ENCODE measurements at regions not wholly inside any gene's neighbourhood (a gene's known extent, or its start where the extent isn't known, plus 50 kb on each side); places are given as distances from the start of the nearest gene placed in this dataset.

- no peak for DNase-seq
- Histone ChIP-seq H2AK5ac (ENCODE audit: insufficient read length, low read length) (no peak overlapping the region), H4K8ac (replicated peaks; ENCODE audit: insufficient read length, low read depth, low read length) (no peak overlapping the region), H4K91ac (ENCODE audit: insufficient read length, low read depth, low read length) (no peak overlapping the region), H3K23ac (ENCODE audit: insufficient read length, low read depth, low read length) (no peak overlapping the region), H2BK20ac (ENCODE audit: low read depth, low read length, poor library complexity, severe bottlenecking) (no peak overlapping the region), H3T11ph (ENCODE audit: low read length) (no peak overlapping the region), H2BK15ac (ENCODE audit: low read depth, low read length) (no peak overlapping the region), H4K5ac (ENCODE audit: insufficient read length, low read depth, low read length) (no peak overlapping the region), H3K4me2 (ENCODE audit: insufficient read depth, insufficient read length, low read length) (no peak overlapping the region), H2BK120ac (ENCODE audit: low read depth, low read length, poor library complexity, severe bottlenecking) (no peak overlapping the region), H3K27ac (ENCODE audit: insufficient read length, low read depth, low read length) (no peak overlapping the region), H3K27me3 (ENCODE audit: insufficient read depth, low read length) (no peaks in the 10 kb centered on the region), H3K18ac (ENCODE audit: insufficient read length, low read depth, low read length) (no peak overlapping the region), H3K9ac (ENCODE audit: extremely low read depth, insufficient read length, low read length) (no peak overlapping the region), H2BK5ac (ENCODE audit: insufficient read length, low read length) (no peak overlapping the region), H3K4ac (ENCODE audit: low read depth, low read length) (no peak overlapping the region), H2BK12ac (ENCODE audit: insufficient read length, low read depth, low read length) (no peak overlapping the region), H3K79me1 (ENCODE audit: insufficient read depth, low read depth, low read length, poor library complexity, severe bottlenecking) (no peaks in the 10 kb centered on the region), H2AFZ (ENCODE audit: low read length) (no peak overlapping the region), H3K14ac (ENCODE audit: insufficient read depth, low read length) (no peak overlapping the region), H3K56ac (ENCODE audit: insufficient read length, low read depth, low read length) (no peak overlapping the region), H3K9me3 (ENCODE audit: control insufficient read depth, low read depth, low read length) (no peaks in the 10 kb centered on the region), H3K79me2 (ENCODE audit: insufficient read depth, low read length) (no peaks in the 10 kb centered on the region), H4K20me1 (ENCODE audit: control insufficient read depth, insufficient read depth, insufficient read length) (no peaks in the 10 kb centered on the region), H3K23me2 (ENCODE audit: insufficient read length, low read depth, low read length, poor library complexity, severe bottlenecking) (no peaks in the 10 kb centered on the region), H3K4me1 (ENCODE audit: insufficient read depth, low read length) (0 out of 2 replicates have a peak, but pooled peaks cover 1% of the 10 kb centered on the region)
- H3K4me3 Mint-ChIP-seq = no peak overlapping the region
- no peaks in the 10 kb centered on the region for H3K9me3 Mint-ChIP-seq
- no peak overlapping the region for H3K27ac Mint-ChIP-seq
- no peaks in the 10 kb centered on the region for H3K36me3 Mint-ChIP-seq (ENCODE audit: insufficient read depth in 1 of 3, low read depth in 3 of 3)
- WGBS (ENCODE audit: extremely low coverage, insufficient read length, low lambda C conversion rate) = no CpG with 5 or more reads among the region's 2 CpGs
- peaks cover 35 to 44% of the 10 kb centered on the region in 2 experiments for H3K4me1 Mint-ChIP-seq
- H3K27me3 Mint-ChIP-seq (ENCODE audit: low read depth) = peaks cover 7% of the 10 kb centered on the region
- TF ChIP-seq, protein P1, sequence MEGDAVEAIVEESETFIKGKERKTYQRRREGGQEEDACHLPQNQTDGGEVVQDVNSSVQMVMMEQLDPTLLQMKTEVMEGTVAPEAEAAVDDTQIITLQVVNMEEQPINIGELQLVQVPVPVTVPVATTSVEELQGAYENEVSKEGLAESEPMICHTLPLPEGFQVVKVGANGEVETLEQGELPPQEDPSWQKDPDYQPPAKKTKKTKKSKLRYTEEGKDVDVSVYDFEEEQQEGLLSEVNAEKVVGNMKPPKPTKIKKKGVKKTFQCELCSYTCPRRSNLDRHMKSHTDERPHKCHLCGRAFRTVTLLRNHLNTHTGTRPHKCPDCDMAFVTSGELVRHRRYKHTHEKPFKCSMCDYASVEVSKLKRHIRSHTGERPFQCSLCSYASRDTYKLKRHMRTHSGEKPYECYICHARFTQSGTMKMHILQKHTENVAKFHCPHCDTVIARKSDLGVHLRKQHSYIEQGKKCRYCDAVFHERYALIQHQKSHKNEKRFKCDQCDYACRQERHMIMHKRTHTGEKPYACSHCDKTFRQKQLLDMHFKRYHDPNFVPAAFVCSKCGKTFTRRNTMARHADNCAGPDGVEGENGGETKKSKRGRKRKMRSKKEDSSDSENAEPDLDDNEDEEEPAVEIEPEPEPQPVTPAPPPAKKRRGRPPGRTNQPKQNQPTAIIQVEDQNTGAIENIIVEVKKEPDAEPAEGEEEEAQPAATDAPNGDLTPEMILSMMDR (conservative IDR thresholded peaks at IDR 0.05) = no peak
Measured at GRCh38 chr9:95667789-95668188, 151.0 kb upstream of the PTCH1 start.

Measured in H9 (cell line).